Breast epithelium (tissue), 3 donors: ENCODE measurements at regions not wholly inside any gene's neighbourhood (a gene's known extent, or its start where the extent isn't known, plus 50 kb on each side); places are given as distances from the start of the nearest gene placed in this dataset.

Experiments used
- POLR2A ChIP-seq: fragments of 450-650 bp; IDR thresholded peaks from one replicate; pipeline ENCODE4 v1.6.1; 2016; ENCODE audit warnings: antibody characterized with exemption, mild to moderate bottlenecking, moderate library complexity
- POLR2AphosphoS5 ChIP-seq, 3 donors: sonication (generic); formaldehyde crosslinking; IDR thresholded peaks; one replicate each; pipeline ENCODE4 v1.6.1; 2017; ENCODE audit warnings: antibody characterized with exemption in 3 of 3
- TF ChIP-seq, protein P1 (sequence below), 3 donors: fragments of 450-650 bp; IDR thresholded peaks; one replicate each; pipeline ENCODE4 v1.5.1; 2016 to 2017; ENCODE audit warnings: antibody characterized with exemption in 3 of 3, mild to moderate bottlenecking in 3 of 3, moderate library complexity in 3 of 3

GRCh38 chr4:79225360-79225759 lies 100.5 kb downstream of the NAA11 start:
- TF ChIP-seq, protein P1, sequence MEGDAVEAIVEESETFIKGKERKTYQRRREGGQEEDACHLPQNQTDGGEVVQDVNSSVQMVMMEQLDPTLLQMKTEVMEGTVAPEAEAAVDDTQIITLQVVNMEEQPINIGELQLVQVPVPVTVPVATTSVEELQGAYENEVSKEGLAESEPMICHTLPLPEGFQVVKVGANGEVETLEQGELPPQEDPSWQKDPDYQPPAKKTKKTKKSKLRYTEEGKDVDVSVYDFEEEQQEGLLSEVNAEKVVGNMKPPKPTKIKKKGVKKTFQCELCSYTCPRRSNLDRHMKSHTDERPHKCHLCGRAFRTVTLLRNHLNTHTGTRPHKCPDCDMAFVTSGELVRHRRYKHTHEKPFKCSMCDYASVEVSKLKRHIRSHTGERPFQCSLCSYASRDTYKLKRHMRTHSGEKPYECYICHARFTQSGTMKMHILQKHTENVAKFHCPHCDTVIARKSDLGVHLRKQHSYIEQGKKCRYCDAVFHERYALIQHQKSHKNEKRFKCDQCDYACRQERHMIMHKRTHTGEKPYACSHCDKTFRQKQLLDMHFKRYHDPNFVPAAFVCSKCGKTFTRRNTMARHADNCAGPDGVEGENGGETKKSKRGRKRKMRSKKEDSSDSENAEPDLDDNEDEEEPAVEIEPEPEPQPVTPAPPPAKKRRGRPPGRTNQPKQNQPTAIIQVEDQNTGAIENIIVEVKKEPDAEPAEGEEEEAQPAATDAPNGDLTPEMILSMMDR (IDR thresholded peaks at IDR 0.05), result no peak
- no peak for TF ChIP-seq POLR2AphosphoS5 (IDR thresholded peaks at IDR 0.05)
- TF ChIP-seq POLR2A, result no peak
